ENCODE measurements at regions not wholly inside any gene's neighbourhood (a gene's known extent, or its start where the extent isn't known, plus 50 kb on each side); places are given as distances from the start of the nearest gene placed in this dataset.

DNA sequence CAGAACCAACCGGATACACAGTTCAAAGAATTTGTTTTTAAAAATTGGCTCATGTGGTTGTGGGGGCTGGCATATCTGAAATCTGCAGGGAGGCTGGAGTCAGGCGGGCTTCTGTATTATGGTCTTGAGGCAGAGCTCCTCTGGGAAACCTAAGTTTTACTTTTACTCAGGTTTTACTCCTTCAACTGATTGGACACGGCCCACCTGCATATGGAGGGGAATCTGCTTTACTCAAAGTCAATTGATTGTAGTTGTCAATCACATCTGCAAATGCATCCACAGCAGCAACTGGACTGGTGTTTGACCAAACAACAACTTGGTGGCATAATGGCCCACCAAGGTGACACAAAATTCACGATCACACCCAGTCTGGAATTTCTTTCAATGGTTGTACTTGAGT lies 103.4 kb downstream of the ERMARD start:
- peaks cover 20% of the 10 kb centered on the region for H3K36me3 Mint-ChIP-seq (ENCODE audit: low read depth)
- no peak overlapping the region for H3K4me3 Mint-ChIP-seq
- Histone ChIP-seq H3K9me2 (ENCODE audit: insufficient read depth) (no peaks in the 10 kb centered on the region; the same call in 1 of the 2 replicates), H3K4me1 (ENCODE audit: insufficient read depth) (no peaks in the 10 kb centered on the region), H3K27ac (ENCODE audit: low read depth) (no peak overlapping the region), H3F3A (replicated peaks; ENCODE audit: low read depth) (peaks cover 7% of the 10 kb centered on the region; the same call in 1 of the 2 replicates), H3K36me3 (ENCODE audit: insufficient read depth) (no peaks in the 10 kb centered on the region), H4K20me1 (replicated peaks; ENCODE audit: insufficient read depth) (no peaks in the 10 kb centered on the region), H3K4me3 (no peak overlapping the region), H3K4me2 (no peak overlapping the region), H2AFZ (no peak overlapping the region), H3K27me3 (ENCODE audit: insufficient read depth) (no peaks in the 10 kb centered on the region), H3K79me2 (replicated peaks; ENCODE audit: insufficient read depth) (no peaks in the 10 kb centered on the region)
- H3K27me3 Mint-ChIP-seq (ENCODE audit: insufficient read depth, low read depth, poor library complexity) = peaks cover 15% of the 10 kb centered on the region
- peaks cover 7% of the 10 kb centered on the region; the same call in 2 of the 3 replicates for H3K4me1 Mint-ChIP-seq
- TF ChIP-seq POLR2AphosphoS5 (IDR thresholded peaks at IDR 0.05; ENCODE audit: low read depth) (no peak), ZNF114 (CRISPR knock-in tag; IDR thresholded peaks at IDR 0.05) (no peak), ZNF331 (CRISPR knock-in tag; IDR thresholded peaks at IDR 0.05; ENCODE audit: low read depth) (no peak), EZH2 (IDR thresholded peaks at IDR 0.05; ENCODE audit: low read depth, unreplicated experiment) (no peak), EZH2phosphoT487 (IDR thresholded peaks at IDR 0.05; ENCODE audit: unreplicated experiment) (no peak), JUNB (IDR thresholded peaks at IDR 0.05; ENCODE audit: unreplicated experiment) (no peak)
- TF ChIP-seq, protein P1, sequence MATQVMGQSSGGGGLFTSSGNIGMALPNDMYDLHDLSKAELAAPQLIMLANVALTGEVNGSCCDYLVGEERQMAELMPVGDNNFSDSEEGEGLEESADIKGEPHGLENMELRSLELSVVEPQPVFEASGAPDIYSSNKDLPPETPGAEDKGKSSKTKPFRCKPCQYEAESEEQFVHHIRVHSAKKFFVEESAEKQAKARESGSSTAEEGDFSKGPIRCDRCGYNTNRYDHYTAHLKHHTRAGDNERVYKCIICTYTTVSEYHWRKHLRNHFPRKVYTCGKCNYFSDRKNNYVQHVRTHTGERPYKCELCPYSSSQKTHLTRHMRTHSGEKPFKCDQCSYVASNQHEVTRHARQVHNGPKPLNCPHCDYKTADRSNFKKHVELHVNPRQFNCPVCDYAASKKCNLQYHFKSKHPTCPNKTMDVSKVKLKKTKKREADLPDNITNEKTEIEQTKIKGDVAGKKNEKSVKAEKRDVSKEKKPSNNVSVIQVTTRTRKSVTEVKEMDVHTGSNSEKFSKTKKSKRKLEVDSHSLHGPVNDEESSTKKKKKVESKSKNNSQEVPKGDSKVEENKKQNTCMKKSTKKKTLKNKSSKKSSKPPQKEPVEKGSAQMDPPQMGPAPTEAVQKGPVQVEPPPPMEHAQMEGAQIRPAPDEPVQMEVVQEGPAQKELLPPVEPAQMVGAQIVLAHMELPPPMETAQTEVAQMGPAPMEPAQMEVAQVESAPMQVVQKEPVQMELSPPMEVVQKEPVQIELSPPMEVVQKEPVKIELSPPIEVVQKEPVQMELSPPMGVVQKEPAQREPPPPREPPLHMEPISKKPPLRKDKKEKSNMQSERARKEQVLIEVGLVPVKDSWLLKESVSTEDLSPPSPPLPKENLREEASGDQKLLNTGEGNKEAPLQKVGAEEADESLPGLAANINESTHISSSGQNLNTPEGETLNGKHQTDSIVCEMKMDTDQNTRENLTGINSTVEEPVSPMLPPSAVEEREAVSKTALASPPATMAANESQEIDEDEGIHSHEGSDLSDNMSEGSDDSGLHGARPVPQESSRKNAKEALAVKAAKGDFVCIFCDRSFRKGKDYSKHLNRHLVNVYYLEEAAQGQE (IDR thresholded peaks at IDR 0.05; ENCODE audit: unreplicated experiment) = no peak
- TF ChIP-seq, protein P2, sequence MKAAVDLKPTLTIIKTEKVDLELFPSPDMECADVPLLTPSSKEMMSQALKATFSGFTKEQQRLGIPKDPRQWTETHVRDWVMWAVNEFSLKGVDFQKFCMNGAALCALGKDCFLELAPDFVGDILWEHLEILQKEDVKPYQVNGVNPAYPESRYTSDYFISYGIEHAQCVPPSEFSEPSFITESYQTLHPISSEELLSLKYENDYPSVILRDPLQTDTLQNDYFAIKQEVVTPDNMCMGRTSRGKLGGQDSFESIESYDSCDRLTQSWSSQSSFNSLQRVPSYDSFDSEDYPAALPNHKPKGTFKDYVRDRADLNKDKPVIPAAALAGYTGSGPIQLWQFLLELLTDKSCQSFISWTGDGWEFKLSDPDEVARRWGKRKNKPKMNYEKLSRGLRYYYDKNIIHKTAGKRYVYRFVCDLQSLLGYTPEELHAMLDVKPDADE (IDR thresholded peaks at IDR 0.05) = no peak
- TF ChIP-seq, protein P3, sequence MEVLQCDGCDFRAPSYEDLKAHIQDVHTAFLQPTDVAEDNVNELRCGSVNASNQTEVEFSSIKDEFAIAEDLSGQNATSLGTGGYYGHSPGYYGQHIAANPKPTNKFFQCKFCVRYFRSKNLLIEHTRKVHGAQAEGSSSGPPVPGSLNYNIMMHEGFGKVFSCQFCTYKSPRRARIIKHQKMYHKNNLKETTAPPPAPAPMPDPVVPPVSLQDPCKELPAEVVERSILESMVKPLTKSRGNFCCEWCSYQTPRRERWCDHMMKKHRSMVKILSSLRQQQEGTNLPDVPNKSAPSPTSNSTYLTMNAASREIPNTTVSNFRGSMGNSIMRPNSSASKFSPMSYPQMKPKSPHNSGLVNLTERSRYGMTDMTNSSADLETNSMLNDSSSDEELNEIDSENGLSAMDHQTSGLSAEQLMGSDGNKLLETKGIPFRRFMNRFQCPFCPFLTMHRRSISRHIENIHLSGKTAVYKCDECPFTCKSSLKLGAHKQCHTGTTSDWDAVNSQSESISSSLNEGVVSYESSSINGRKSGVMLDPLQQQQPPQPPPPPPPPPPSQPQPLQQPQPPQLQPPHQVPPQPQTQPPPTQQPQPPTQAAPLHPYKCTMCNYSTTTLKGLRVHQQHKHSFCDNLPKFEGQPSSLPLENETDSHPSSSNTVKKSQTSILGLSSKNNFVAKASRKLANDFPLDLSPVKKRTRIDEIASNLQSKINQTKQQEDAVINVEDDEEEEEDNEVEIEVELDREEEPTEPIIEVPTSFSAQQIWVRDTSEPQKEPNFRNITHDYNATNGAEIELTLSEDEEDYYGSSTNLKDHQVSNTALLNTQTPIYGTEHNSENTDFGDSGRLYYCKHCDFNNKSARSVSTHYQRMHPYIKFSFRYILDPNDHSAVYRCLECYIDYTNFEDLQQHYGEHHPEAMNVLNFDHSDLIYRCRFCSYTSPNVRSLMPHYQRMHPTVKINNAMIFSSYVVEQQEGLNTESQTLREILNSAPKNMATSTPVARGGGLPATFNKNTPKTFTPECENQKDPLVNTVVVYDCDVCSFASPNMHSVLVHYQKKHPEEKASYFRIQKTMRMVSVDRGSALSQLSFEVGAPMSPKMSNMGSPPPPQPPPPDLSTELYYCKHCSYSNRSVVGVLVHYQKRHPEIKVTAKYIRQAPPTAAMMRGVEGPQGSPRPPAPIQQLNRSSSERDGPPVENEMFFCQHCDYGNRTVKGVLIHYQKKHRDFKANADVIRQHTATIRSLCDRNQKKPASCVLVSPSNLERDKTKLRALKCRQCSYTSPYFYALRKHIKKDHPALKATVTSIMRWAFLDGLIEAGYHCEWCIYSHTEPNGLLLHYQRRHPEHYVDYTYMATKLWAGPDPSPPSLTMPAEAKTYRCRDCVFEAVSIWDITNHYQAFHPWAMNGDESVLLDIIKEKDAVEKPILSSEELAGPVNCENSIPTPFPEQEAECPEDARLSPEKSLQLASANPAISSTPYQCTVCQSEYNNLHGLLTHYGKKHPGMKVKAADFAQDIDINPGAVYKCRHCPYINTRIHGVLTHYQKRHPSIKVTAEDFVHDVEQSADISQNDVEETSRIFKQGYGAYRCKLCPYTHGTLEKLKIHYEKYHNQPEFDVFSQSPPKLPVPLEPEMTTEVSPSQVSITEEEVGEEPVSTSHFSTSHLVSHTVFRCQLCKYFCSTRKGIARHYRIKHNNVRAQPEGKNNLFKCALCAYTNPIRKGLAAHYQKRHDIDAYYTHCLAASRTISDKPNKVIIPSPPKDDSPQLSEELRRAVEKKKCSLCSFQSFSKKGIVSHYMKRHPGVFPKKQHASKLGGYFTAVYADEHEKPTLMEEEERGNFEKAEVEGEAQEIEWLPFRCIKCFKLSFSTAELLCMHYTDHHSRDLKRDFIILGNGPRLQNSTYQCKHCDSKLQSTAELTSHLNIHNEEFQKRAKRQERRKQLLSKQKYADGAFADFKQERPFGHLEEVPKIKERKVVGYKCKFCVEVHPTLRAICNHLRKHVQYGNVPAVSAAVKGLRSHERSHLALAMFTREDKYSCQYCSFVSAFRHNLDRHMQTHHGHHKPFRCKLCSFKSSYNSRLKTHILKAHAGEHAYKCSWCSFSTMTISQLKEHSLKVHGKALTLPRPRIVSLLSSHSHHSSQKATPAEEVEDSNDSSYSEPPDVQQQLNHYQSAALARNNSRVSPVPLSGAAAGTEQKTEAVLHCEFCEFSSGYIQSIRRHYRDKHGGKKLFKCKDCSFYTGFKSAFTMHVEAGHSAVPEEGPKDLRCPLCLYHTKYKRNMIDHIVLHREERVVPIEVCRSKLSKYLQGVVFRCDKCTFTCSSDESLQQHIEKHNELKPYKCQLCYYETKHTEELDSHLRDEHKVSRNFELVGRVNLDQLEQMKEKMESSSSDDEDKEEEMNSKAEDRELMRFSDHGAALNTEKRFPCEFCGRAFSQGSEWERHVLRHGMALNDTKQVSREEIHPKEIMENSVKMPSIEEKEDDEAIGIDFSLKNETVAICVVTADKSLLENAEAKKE (CRISPR knock-in tag; IDR thresholded peaks at IDR 0.05) = no peak
- TF ChIP-seq, protein P4, sequence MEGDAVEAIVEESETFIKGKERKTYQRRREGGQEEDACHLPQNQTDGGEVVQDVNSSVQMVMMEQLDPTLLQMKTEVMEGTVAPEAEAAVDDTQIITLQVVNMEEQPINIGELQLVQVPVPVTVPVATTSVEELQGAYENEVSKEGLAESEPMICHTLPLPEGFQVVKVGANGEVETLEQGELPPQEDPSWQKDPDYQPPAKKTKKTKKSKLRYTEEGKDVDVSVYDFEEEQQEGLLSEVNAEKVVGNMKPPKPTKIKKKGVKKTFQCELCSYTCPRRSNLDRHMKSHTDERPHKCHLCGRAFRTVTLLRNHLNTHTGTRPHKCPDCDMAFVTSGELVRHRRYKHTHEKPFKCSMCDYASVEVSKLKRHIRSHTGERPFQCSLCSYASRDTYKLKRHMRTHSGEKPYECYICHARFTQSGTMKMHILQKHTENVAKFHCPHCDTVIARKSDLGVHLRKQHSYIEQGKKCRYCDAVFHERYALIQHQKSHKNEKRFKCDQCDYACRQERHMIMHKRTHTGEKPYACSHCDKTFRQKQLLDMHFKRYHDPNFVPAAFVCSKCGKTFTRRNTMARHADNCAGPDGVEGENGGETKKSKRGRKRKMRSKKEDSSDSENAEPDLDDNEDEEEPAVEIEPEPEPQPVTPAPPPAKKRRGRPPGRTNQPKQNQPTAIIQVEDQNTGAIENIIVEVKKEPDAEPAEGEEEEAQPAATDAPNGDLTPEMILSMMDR (conservative IDR thresholded peaks at IDR 0.05; ENCODE audit: low read depth in 2 of 2) = no peak
- no peak overlapping the region for H3K27ac Mint-ChIP-seq
- no peak for ATAC-seq
- DNase-seq (ENCODE audit: low spot score) = no peak
- peaks cover 51% of the 10 kb centered on the region for H3K9me3 Mint-ChIP-seq

All from GM23338 (cell line).